H1 (cell line): ENCODE measurements at regions not wholly inside any gene's neighbourhood (a gene's known extent, or its start where the extent isn't known, plus 50 kb on each side); places are given as distances from the start of the nearest gene placed in this dataset.
A peak's percentile ranks its signal among the peaks of the same experiment; 100 is the strongest.

ENCODE experiments used
- CTCF ChIA-PET: fragments of 300-600 bp; sonication (Branson Sonifier 250); formaldehyde crosslinking; loops from one replicate; lab custom pipeline; 2021; ENCODE audit not compliant: partially characterized antibody; lab: Charles Lee
- POLR2A ChIA-PET: fragments of 300-600 bp; sonication (Branson Sonifier 250); formaldehyde crosslinking; loops from one replicate; lab custom pipeline; 2021; ENCODE audit warnings: inconsistent platforms; ENCODE audit not compliant: partially characterized antibody; lab: Charles Lee
- DNase-seq, 2 experiments: peaks; one replicate each; pipeline versions ENCODE4 v3.0.0 to v3.0.0-alpha.2; 2010 to 2022; ENCODE audit warnings: low spot score in 2 of 2, low read depth in 1 of 2, mixed read lengths in 1 of 2
- FAIRE-seq: peaks from 2 replicates; lab custom pipeline; 2011; peaks lifted over from hg19 to GRCh38; lab: Jason Lieb, UNC
- H2AFZ ChIP-seq: 2 replicates; pipeline ENCODE4 v1.8.1; 2012; ENCODE audit warnings: low read length, inconsistent platforms
- H2AK5ac ChIP-seq: 2 replicates; pipeline ENCODE4 v1.6.1; 2013; ENCODE audit warnings: low read depth, low read length
- H2BK120ac ChIP-seq: replicated peaks from 2 replicates; pipeline ENCODE3; 2013; ENCODE audit warnings: low read depth, low read length, inconsistent platforms
- H2BK12ac ChIP-seq: 2 replicates; pipeline ENCODE4 v1.6.1; 2013; ENCODE audit warnings: low read depth, low read length
- H2BK15ac ChIP-seq: 2 replicates; pipeline ENCODE4 v1.6.1; 2013; ENCODE audit warnings: low read length
- H2BK20ac ChIP-seq: 2 replicates; pipeline ENCODE4 v1.6.1; 2013; ENCODE audit warnings: low read length
- H2BK5ac ChIP-seq: 2 replicates; pipeline ENCODE4 v1.6.1; 2013; ENCODE audit warnings: low read depth, low read length
- H3K14ac ChIP-seq: 2 replicates; pipeline ENCODE4 v1.6.1; 2013; ENCODE audit warnings: inconsistent platforms; ENCODE audit not compliant: insufficient read length
- H3K18ac ChIP-seq: 2 replicates; pipeline ENCODE4 v1.6.1; 2013; ENCODE audit warnings: low read length; ENCODE audit errors: extremely low read depth
- H3K23ac ChIP-seq: 2 replicates; pipeline ENCODE4 v1.6.1; 2013; ENCODE audit warnings: inconsistent platforms; ENCODE audit not compliant: insufficient read length
- H3K23me2 ChIP-seq: 2 replicates; pipeline ENCODE4 v1.6.1; 2013; ENCODE audit warnings: low read depth, low read length
- H3K27ac ChIP-seq: 2 replicates; pipeline ENCODE4 v1.6.1; 2011; ENCODE audit warnings: low read depth, low read length, inconsistent platforms
- H3K27me3 ChIP-seq, 4 experiments: replicated peaks in 1 of 4; 1 replicate in 1 of 4; 2 replicates in 3 of 4; pipeline versions ENCODE4 v1.6.1 to v1.8.1; 2011 to 2013; ENCODE audit warnings: low read length in 3 of 4, mild to moderate bottlenecking in 3 of 4, inconsistent platforms in 2 of 4, mixed read lengths in 2 of 4, moderate library complexity in 1 of 4; ENCODE audit not compliant: control insufficient read depth in 3 of 4, insufficient read depth in 3 of 4; ENCODE audit errors: extremely low read depth in 1 of 4
- H3K36me3 ChIP-seq, 4 experiments: 2 replicates each; pipeline versions ENCODE4 v1.6.1 to v1.8.1; 2011 to 2013; ENCODE audit warnings: mild to moderate bottlenecking in 4 of 4, low read length in 3 of 4, moderate library complexity in 2 of 4, control low read depth in 1 of 4, inconsistent platforms in 1 of 4; ENCODE audit not compliant: insufficient read depth in 4 of 4, control insufficient read depth in 2 of 4
- H3K4ac ChIP-seq: replicated peaks from 2 replicates; pipeline ENCODE3; 2013; ENCODE audit warnings: low read length, low read depth, mixed read lengths, inconsistent platforms; ENCODE audit not compliant: insufficient read length
- H3K4me1 ChIP-seq, 4 experiments: replicated peaks in 1 of 4; 1 replicate in 1 of 4; 2 replicates in 3 of 4; pipeline versions ENCODE4 v1.6.1 to v1.8.1; 2011 to 2013; ENCODE audit warnings: low read length in 3 of 4, inconsistent platforms in 2 of 4, mixed read lengths in 1 of 4; ENCODE audit not compliant: insufficient read depth in 4 of 4, control insufficient read depth in 3 of 4
- H3K4me2 ChIP-seq, 2 experiments: 2 replicates each; pipeline versions ENCODE4 v1.6.1 to v1.8.1; 2011 to 2013; ENCODE audit warnings: low read depth in 2 of 2, low read length in 2 of 2, control low read depth in 1 of 2, inconsistent platforms in 1 of 2, mild to moderate bottlenecking in 1 of 2; ENCODE audit not compliant: insufficient read depth in 1 of 2
- H3K4me3 ChIP-seq, 4 experiments: fragments of 200-600, 300-600 bp in 1 of 4; sonication (generic), shearing (Covaris generic), sonication (Bioruptor Twin) in 1 of 4; 2 replicates each; pipeline versions ENCODE4 v1.5.1 to v1.8.1; 2011 to 2016; ENCODE audit warnings: low read length in 4 of 4, low read depth in 3 of 4, control low read depth in 2 of 4, inconsistent platforms in 2 of 4, mild to moderate bottlenecking in 2 of 4, mixed read lengths in 1 of 4, moderate library complexity in 1 of 4; ENCODE audit not compliant: insufficient read depth in 2 of 4; ENCODE audit errors: extremely low read depth in 1 of 4
- H3K56ac ChIP-seq: replicated peaks from 2 replicates; pipeline ENCODE3; 2013; ENCODE audit warnings: low read depth, mild to moderate bottlenecking, mixed read lengths, low read length, inconsistent platforms; ENCODE audit not compliant: insufficient read length
- H3K79me1 ChIP-seq: 2 replicates; pipeline ENCODE4 v1.6.1; 2013; ENCODE audit warnings: low read depth, low read length, control low read depth
- H3K79me2 ChIP-seq, 2 experiments: 2 replicates each; pipeline versions ENCODE4 v1.6.1 to v1.8.1; 2012 to 2013; ENCODE audit warnings: low read length in 2 of 2, mild to moderate bottlenecking in 2 of 2, inconsistent platforms in 1 of 2; ENCODE audit not compliant: insufficient read depth in 2 of 2, control insufficient read depth in 1 of 2
- H3K9ac ChIP-seq, 4 experiments: replicated peaks in 1 of 4; 1 replicate in 1 of 4; 2 replicates in 3 of 4; pipeline versions ENCODE4 v1.6.1 to v1.8.1; 2011 to 2013; ENCODE audit warnings: low read depth in 3 of 4, low read length in 3 of 4, control low read depth in 2 of 4, mild to moderate bottlenecking in 2 of 4, moderate library complexity in 2 of 4, inconsistent platforms in 1 of 4; ENCODE audit errors: extremely low read depth in 1 of 4
- H3K9me3 ChIP-seq, 2 experiments: 2 replicates each; pipeline versions ENCODE4 v1.6.1 to v1.8.1; 2012 to 2013; ENCODE audit warnings: mild to moderate bottlenecking in 2 of 2, moderate library complexity in 2 of 2, control low read depth in 1 of 2, inconsistent platforms in 1 of 2, low read depth in 1 of 2, low read length in 1 of 2, mixed read lengths in 1 of 2; ENCODE audit not compliant: insufficient read depth in 2 of 2
- H4K20me1 ChIP-seq, 2 experiments: replicated peaks in 1 of 2; 2 replicates each; pipeline versions ENCODE3 to v1.8.1; 2011 to 2013; ENCODE audit warnings: inconsistent platforms in 2 of 2, low read length in 2 of 2, mild to moderate bottlenecking in 1 of 2; ENCODE audit not compliant: insufficient read depth in 2 of 2, control insufficient read depth in 1 of 2
- H4K5ac ChIP-seq: 2 replicates; pipeline ENCODE4 v1.6.1; 2013; ENCODE audit warnings: low read length, low read depth, mixed read lengths, inconsistent platforms; ENCODE audit not compliant: insufficient read length
- H4K8ac ChIP-seq: 2 replicates; pipeline ENCODE4 v1.8.0; 2013; ENCODE audit warnings: mild to moderate bottlenecking, moderate library complexity, low read length, inconsistent platforms; ENCODE audit not compliant: insufficient read depth; ENCODE audit errors: extremely low read depth
- H4K91ac ChIP-seq: replicated peaks from 2 replicates; pipeline ENCODE3; 2013; ENCODE audit warnings: low read length, mixed read lengths, inconsistent platforms; ENCODE audit not compliant: insufficient read length
- KDM5A ChIP-seq: fragments of 200-600 bp; IDR thresholded peaks from 2 replicates; pipeline ENCODE4 v1.7.1; 2012; ENCODE audit warnings: mild to moderate bottlenecking, low read length, inconsistent platforms, mixed read lengths
- POU5F1 ChIP-seq: IDR thresholded peaks from 2 replicates; pipeline ENCODE4 v1.6.1; 2011; ENCODE audit warnings: low read depth, mild to moderate bottlenecking, low read length, moderate library complexity
- WGBS, 2 experiments: shearing (Covaris generic) in 1 of 2; methylation state at CpG; one replicate each; pipeline versions ENCODE4 v1.1.6 to v1.1.7; 2013 to 2015; ENCODE audit warnings: low lambda C conversion rate in 2 of 2, mixed read lengths in 2 of 2, inconsistent platforms in 1 of 2, low coverage in 1 of 2, missing lambda C conversion rate in 1 of 2; ENCODE audit not compliant: insufficient replicate concordance in 2 of 2, insufficient coverage in 1 of 2, insufficient read length in 1 of 2; ENCODE audit errors: extremely low coverage in 1 of 2, missing lambda C conversion rate in 1 of 2; 5-methylcytosine and 5-hydroxymethylcytosine counted together
- TF ChIP-seq, protein P1 (sequence below): IDR thresholded peaks from 2 replicates; pipeline ENCODE4 v1.6.1; 2012; ENCODE audit warnings: low read length, inconsistent platforms

DNA sequence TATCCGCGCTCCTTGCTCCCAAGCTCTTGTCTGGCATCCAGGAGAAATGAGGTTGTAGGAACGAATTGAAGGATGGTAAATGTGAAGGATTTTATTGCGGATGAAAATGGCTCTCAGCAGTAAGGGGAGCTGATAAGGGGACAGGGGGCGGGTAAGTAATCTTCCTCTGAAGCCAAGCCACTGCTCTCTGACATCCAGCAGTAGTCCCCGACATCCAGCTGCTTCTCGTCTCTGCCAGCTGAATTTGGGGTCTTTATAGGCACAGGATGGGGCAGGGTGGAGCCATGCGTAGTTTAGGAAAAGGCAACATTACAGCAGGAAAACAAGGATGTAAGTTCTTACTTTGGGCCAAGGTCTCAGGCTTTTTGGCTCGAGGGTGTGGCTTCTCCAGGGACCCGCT lies 1370.1 kb upstream of the RAG2 start:
- H3K14ac ChIP-seq, result no peak overlapping the region
- no peaks in the 10 kb centered on the region for H4K20me1 ChIP-seq
- CTCF ChIA-PET, result interaction anchor here (0.6 kb wide), 1 partner anchor 223 kb away, joined by 3 read pairs; no protein-coding TSS in a partner anchor
- H3K18ac ChIP-seq, result no peak overlapping the region; the same call in 1 of the 2 replicates
- H2AK5ac ChIP-seq, result no peak overlapping the region
- H2BK15ac ChIP-seq, result no peak overlapping the region
- TF ChIP-seq KDM5A (no peak), POU5F1 (no peak)
- TF ChIP-seq, protein P1, sequence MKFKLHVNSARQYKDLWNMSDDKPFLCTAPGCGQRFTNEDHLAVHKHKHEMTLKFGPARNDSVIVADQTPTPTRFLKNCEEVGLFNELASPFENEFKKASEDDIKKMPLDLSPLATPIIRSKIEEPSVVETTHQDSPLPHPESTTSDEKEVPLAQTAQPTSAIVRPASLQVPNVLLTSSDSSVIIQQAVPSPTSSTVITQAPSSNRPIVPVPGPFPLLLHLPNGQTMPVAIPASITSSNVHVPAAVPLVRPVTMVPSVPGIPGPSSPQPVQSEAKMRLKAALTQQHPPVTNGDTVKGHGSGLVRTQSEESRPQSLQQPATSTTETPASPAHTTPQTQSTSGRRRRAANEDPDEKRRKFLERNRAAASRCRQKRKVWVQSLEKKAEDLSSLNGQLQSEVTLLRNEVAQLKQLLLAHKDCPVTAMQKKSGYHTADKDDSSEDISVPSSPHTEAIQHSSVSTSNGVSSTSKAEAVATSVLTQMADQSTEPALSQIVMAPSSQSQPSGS, result no peak
- TF ChIP-seq, all 59 proteins: peak for 0
- DNase-seq (no peak), FAIRE-seq (no peak)
- H2BK5ac ChIP-seq, result no peak overlapping the region
- POLR2A ChIA-PET, result no interaction called here
- H3K27me3 ChIP-seq, result no peaks in the 10 kb centered on the region
- H3K9me3 ChIP-seq, result no peaks in the 10 kb centered on the region
- peak overlapping the region; percentile 75; the same call in 1 of the 2 replicates for H2BK12ac ChIP-seq
- peak overlapping the region; percentile 7 for H4K91ac ChIP-seq
- H3K4me2 ChIP-seq, result no peak overlapping the region
- 99% methylated on average over 8 of the region's 10 CpGs; no CpG with 5 or more reads in 1 of the 2 experiments for WGBS, 2 experiments
- H3K27ac ChIP-seq, result no peak overlapping the region
- H3K56ac ChIP-seq, result no peak overlapping the region
- no peaks in the 10 kb centered on the region for H3K36me3 ChIP-seq
- H3K4ac ChIP-seq, result no peak overlapping the region
- H3K79me1 ChIP-seq, result no peaks in the 10 kb centered on the region
- no peaks in the 10 kb centered on the region; a peak in 1 of 7 replicates for H3K4me1 ChIP-seq
- H2BK20ac ChIP-seq, result no peak overlapping the region
- no peak overlapping the region for H2AFZ ChIP-seq
- H3K9ac ChIP-seq, result no peak overlapping the region
- H2BK120ac ChIP-seq, result no peak overlapping the region
- H3K23me2 ChIP-seq, result no peaks in the 10 kb centered on the region
- no peak overlapping the region for H3K23ac ChIP-seq
- H4K8ac ChIP-seq, result no peak overlapping the region
- H3K79me2 ChIP-seq, result no peaks in the 10 kb centered on the region
- no peak overlapping the region for H3K4me3 ChIP-seq
- H4K5ac ChIP-seq, result no peak overlapping the region
